Body of pancreas (tissue), 4 donors: ENCODE measurements at regions not wholly inside any gene's neighbourhood (a gene's known extent, or its start where the extent isn't known, plus 50 kb on each side); places are given as distances from the start of the nearest gene placed in this dataset.

ENCODE experiments used
- ATAC-seq: fragments of 150-250 bp; one replicate; pipeline ENCODE4 v1.9.1; 2016
- DNase-seq, 4 donors: peaks; one replicate each; pipeline ENCODE4 v3.0.0-alpha.2; 2019
- H3K27ac ChIP-seq, 4 donors: fragments of 200-600 bp; sonication (generic); 1 replicate in 3 of 4; 2 replicates in 1 of 4; pipeline versions ENCODE4 v1.5.1 to v1.6.1; 2016 to 2019; ENCODE audit warnings: mild to moderate bottlenecking in 1 of 4, mixed read lengths in 1 of 4, moderate library complexity in 1 of 4
- H3K27me3 ChIP-seq, 2 donors: fragments of 200-600 bp; sonication (generic); one replicate each; pipeline ENCODE4 v1.6.0; 2016; ENCODE audit warnings: mild to moderate bottlenecking in 1 of 2
- H3K36me3 ChIP-seq, 2 donors: fragments of 200-600 bp; sonication (generic); replicated peaks in 1 of 2; 2 replicates each; pipeline ENCODE4 v1.5.1; 2016; ENCODE audit warnings: low read depth in 2 of 2; ENCODE audit not compliant: insufficient read depth in 1 of 2
- H3K4me1 ChIP-seq: fragments of 200-600 bp; sonication (generic); one replicate; pipeline ENCODE4 v1.6.0; 2016
- H3K4me3 ChIP-seq, 2 donors: fragments of 200-600 bp; sonication (generic); 1 replicate in 1 of 2; 2 replicates in 1 of 2; pipeline ENCODE4 v1.5.1; 2016 to 2019
- H3K9me3 ChIP-seq, 3 donors: fragments of 200-600 bp; sonication (generic); 1 replicate in 2 of 3; 2 replicates in 1 of 3; pipeline ENCODE4 v1.5.1; 2016
- POLR2A ChIP-seq, 3 donors: fragments of 450-650 bp; IDR thresholded peaks; one replicate each; pipeline ENCODE4 v1.6.1; 2016; ENCODE audit warnings: antibody characterized with exemption in 3 of 3, mild to moderate bottlenecking in 2 of 3
- WGBS, 2 donors: methylation state at CpG; one replicate each; pipeline ENCODE4 v1.1.5; 2017; 5-methylcytosine and 5-hydroxymethylcytosine counted together
- intact Hi-C: fragments of 100-400 bp; cut with DNase I; formaldehyde crosslinking; loops from one replicate; pipeline ENCODE4 v1.15.1; 2023
- TF ChIP-seq, protein P1 (sequence below), 7 experiments: fragments of 450-650 bp in 4 of 7; fragments of 200-600 bp in 3 of 7; sonication (generic) in 3 of 7; IDR thresholded peaks; one replicate each; pipeline ENCODE4 v1.5.1; 2016 to 2019; ENCODE audit warnings: antibody characterized with exemption in 7 of 7

DNA sequence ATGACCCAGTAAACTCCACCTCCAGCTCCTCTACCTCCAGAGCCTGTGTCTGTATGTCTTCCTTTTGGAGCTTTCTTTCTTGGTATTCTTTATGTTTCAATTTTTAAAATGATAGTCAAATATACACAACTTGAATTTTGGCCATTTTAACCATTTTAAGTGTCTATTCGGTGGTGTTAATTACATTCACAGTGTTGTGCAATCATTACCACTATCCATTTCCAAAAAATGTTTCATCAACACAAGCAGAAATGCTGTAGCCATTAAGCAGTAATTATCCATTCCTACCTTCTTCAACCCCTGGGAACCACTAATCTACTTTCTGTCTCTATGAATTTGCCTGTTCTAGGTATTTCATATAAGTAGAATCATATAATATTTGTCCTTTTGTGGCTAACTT, 194.5 kb upstream of the TSC22D2 start:
- WGBS, 2 donors: 68 to 76% methylated on average over 1 of the region's 1 CpG
- TF ChIP-seq, protein P1, sequence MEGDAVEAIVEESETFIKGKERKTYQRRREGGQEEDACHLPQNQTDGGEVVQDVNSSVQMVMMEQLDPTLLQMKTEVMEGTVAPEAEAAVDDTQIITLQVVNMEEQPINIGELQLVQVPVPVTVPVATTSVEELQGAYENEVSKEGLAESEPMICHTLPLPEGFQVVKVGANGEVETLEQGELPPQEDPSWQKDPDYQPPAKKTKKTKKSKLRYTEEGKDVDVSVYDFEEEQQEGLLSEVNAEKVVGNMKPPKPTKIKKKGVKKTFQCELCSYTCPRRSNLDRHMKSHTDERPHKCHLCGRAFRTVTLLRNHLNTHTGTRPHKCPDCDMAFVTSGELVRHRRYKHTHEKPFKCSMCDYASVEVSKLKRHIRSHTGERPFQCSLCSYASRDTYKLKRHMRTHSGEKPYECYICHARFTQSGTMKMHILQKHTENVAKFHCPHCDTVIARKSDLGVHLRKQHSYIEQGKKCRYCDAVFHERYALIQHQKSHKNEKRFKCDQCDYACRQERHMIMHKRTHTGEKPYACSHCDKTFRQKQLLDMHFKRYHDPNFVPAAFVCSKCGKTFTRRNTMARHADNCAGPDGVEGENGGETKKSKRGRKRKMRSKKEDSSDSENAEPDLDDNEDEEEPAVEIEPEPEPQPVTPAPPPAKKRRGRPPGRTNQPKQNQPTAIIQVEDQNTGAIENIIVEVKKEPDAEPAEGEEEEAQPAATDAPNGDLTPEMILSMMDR (IDR thresholded peaks at IDR 0.05): no peak
- no peak for TF ChIP-seq POLR2A (IDR thresholded peaks at IDR 0.05)
- Histone ChIP-seq H3K27me3 (no peaks in the 10 kb centered on the region), H3K36me3 (no peaks in the 10 kb centered on the region), H3K9me3 (no peaks in the 10 kb centered on the region), H3K27ac (no peak overlapping the region), H3K4me3 (no peak overlapping the region), H3K4me1 (no peaks in the 10 kb centered on the region)
- ATAC-seq (no peak), DNase-seq (no peak)
- intact Hi-C loops: no loop called here

DNA sequence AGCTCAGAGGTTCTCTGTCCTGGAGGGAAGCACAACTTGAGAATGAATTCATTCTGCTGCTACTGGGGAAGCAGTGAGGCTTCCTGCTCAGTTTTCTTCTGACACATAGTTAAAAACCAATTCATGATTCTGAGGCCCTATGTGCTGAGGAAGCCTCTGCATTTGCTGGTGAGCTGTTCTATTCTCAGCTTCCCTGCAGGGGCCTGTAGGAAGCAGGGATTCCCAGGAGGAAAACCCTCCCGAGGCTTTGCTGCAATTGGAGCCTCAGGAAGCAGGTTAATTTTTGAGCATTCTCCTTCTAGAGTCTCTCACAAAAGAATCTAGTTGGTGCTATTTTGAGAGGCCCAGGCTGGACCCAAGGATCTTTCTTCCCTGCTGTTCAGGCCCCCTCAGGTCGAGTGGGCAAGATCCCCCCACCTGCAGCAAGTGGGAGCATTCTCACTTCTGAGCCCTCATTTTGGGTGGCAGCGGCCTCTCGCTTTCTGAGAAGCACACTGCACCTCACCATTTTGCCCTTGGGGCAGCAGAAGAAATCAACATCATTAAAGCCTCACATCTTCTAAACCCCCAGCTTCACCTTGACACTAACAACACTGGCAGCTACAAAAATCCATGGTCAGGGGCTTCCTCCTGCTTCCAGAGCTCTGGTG, 197.5 kb upstream of the TSC22D2 start:
- WGBS, 2 donors: 60 to 69% methylated on average over 3 to 4 of the region's 4 CpGs
- no peak for TF ChIP-seq POLR2A (IDR thresholded peaks at IDR 0.05)
- TF ChIP-seq, protein P1 (IDR thresholded peaks at IDR 0.05): no peak
- H3K27me3 ChIP-seq: no peaks in the 10 kb centered on the region
- DNase-seq (no peak), ATAC-seq (no peak)
- no peaks in the 10 kb centered on the region for H3K4me1 ChIP-seq
- no peaks in the 10 kb centered on the region for H3K36me3 ChIP-seq
- intact Hi-C loops: no loop called here
- no peak overlapping the region for H3K27ac ChIP-seq
- no peak overlapping the region for H3K4me3 ChIP-seq
- H3K9me3 ChIP-seq: no peaks in the 10 kb centered on the region

DNA sequence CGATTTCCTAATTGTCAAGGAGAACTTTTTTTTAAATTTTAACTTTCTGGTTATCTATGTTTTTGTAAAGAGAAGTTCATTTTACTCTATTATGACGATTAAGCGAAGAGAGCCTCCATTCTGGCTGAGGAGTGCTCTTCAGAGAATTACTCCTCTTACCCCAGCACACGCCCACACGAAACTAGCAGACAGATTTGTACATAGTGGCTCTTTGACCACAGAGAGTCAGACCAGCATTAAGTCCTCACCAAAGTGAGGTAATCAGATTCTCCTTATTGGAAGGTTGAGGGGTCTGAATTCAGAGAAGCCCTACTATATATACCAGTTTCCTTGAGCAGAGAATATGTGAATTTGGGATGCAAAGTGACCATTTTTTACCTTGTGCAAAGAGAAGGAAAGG, 204.8 kb upstream of the TSC22D2 start:
- no peak for TF ChIP-seq POLR2A (IDR thresholded peaks at IDR 0.05)
- TF ChIP-seq, protein P1 (IDR thresholded peaks at IDR 0.05): no peak

DNA sequence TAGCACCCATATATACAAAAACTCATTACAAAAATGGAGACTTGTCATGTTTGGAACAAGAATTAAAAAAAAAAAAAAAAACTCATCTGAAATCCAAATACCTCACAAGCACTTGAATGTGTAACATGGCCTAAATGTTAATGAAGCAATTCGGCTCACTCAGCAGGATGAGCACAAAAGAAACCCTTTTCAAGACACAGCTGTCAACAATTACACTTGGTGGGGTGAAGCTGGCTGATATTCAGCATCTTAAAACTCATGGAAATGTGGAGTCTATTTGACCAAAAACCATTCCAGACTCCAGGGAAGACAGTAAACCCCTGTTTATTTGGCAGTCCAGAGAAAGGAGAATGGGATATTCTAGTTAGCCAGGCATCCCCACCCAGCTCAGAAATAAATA, 205.4 kb upstream of the TSC22D2 start:
- TF ChIP-seq, protein P1 (IDR thresholded peaks at IDR 0.05): no peak
- no peak for TF ChIP-seq POLR2A (IDR thresholded peaks at IDR 0.05)
- Histone ChIP-seq H3K9me3 (peaks cover 0 to 4% (median 0%) of the 10 kb centered on the region in 3 donors), H3K27me3 (no peaks in the 10 kb centered on the region), H3K27ac (no peak overlapping the region), H3K4me3 (no peak overlapping the region), H3K4me1 (no peaks in the 10 kb centered on the region), H3K36me3 (no peaks in the 10 kb centered on the region)
- no peak for ATAC-seq
- WGBS, 2 donors: 81 to 88% methylated on average over 1 of the region's 1 CpG
- intact Hi-C loops: loop anchor here (10.0 kb wide), 1 partner anchor 238 kb away; no protein-coding TSS in a partner anchor
- DNase-seq: no peak

More for the DNA sequence above, 204.8 kb upstream of the TSC22D2 start:
- WGBS, 2 donors: 82 to 88% methylated on average over 5 of the region's 5 CpGs
- Histone ChIP-seq H3K9me3 (peaks cover 0 to 1% (median 0%) of the 10 kb centered on the region in 3 donors), H3K4me1 (no peaks in the 10 kb centered on the region), H3K27me3 (no peaks in the 10 kb centered on the region), H3K27ac (no peak overlapping the region), H3K4me3 (no peak overlapping the region), H3K36me3 (no peaks in the 10 kb centered on the region)
- DNase-seq: no peak
- intact Hi-C loops: loop anchor here (10.0 kb wide), 1 partner anchor 238 kb away; no protein-coding TSS in a partner anchor
- no peak for ATAC-seq

DNA sequence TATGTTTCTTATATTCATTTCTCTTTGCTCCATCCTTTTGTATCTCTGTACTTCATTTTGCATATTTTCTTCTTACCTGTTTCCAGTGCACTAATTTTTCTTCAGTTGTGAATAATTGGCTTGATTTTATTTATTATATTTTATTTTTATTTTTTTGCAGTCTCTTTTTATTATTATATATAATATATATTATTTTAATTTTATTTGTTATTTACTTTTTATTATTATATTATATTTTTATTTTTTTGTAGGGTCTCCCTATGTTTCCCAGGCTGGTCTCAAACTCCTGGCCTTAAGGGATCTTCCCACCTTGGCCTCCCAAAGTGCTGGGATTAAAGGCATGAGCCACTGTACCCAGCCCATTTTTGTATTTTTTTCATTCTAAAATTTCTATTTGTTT, 213.1 kb upstream of the TSC22D2 start:
- peaks cover 0 to 4% (median 0%) of the 10 kb centered on the region in 3 donors for H3K9me3 ChIP-seq
- ATAC-seq: no peak
- H3K27ac ChIP-seq: no peak overlapping the region
- no peak for DNase-seq
- intact Hi-C loops: no loop called here
- no peaks in the 10 kb centered on the region for H3K27me3 ChIP-seq
- TF ChIP-seq, protein P1 (IDR thresholded peaks at IDR 0.05): no peak
- TF ChIP-seq POLR2A (IDR thresholded peaks at IDR 0.05): no peak
- no peak overlapping the region for H3K4me3 ChIP-seq
- H3K36me3 ChIP-seq: no peaks in the 10 kb centered on the region
- no peaks in the 10 kb centered on the region for H3K4me1 ChIP-seq
